Neural progenitor cell (in vitro differentiated cells): ENCODE measurements at regions not wholly inside any gene's neighbourhood (a gene's known extent, or its start where the extent isn't known, plus 50 kb on each side); places are given as distances from the start of the nearest gene placed in this dataset.

Experiments
- DNase-seq: peaks from one replicate; pipeline ENCODE4 v3.0.0-alpha.2; 2016; ENCODE audit warnings: low spot score
- H2AFZ ChIP-seq: fragments of 200-600 bp; sonication (generic); replicated peaks from 2 replicates; pipeline ENCODE4 v1.6.1; 2016; ENCODE audit warnings: antibody characterized with exemption
- H3F3A ChIP-seq: fragments of 200-600 bp; sonication (generic); 2 replicates; pipeline ENCODE4 v1.6.1; 2016; ENCODE audit warnings: antibody characterized with exemption, low read depth
- H3K27ac ChIP-seq: fragments of 200-600 bp; sonication (generic); 2 replicates; pipeline ENCODE4 v1.5.1; 2016; ENCODE audit warnings: mild to moderate bottlenecking
- H3K27me3 ChIP-seq: fragments of 200-600 bp; sonication (generic); 2 replicates; pipeline ENCODE4 v1.6.1; 2016; ENCODE audit warnings: mild to moderate bottlenecking, moderate library complexity
- H3K36me3 ChIP-seq: fragments of 200-600 bp; sonication (generic); 2 replicates; pipeline ENCODE4 v1.5.1; 2016
- H3K4me1 ChIP-seq: fragments of 200-600 bp; sonication (generic); 2 replicates; pipeline ENCODE4 v1.6.1; 2016; ENCODE audit warnings: mixed run types
- H3K4me2 ChIP-seq: fragments of 200-600 bp; sonication (generic); 2 replicates; pipeline ENCODE4 v1.6.1; 2016
- H3K4me3 ChIP-seq: fragments of 200-600 bp; sonication (generic); 2 replicates; pipeline ENCODE4 v1.5.1; 2016
- H3K79me2 ChIP-seq: fragments of 200-600 bp; sonication (generic); 2 replicates; pipeline ENCODE4 v1.6.1; 2016; ENCODE audit warnings: low read depth
- H3K9ac ChIP-seq: fragments of 200-600 bp; sonication (generic); 2 replicates; pipeline ENCODE4 v1.6.1; 2016
- H3K9me3 ChIP-seq: fragments of 200-600 bp; sonication (generic); 2 replicates; pipeline ENCODE4 v1.5.1; 2016; ENCODE audit warnings: low read depth
- H4K20me1 ChIP-seq: fragments of 200-600 bp; sonication (generic); 2 replicates; pipeline ENCODE4 v1.6.1; 2016; ENCODE audit warnings: low read depth
- H3K27ac Mint-ChIP-seq: 3 replicates; pipeline ENCODE4 v1.8.0; 2021; ENCODE audit warnings: mixed read lengths
- H3K27me3 Mint-ChIP-seq: 2 replicates; pipeline ENCODE4 v1.8.0; 2022; ENCODE audit warnings: low read depth, mild to moderate bottlenecking, inconsistent platforms, moderate library complexity, mixed read lengths; ENCODE audit not compliant: insufficient read depth
- H3K36me3 Mint-ChIP-seq: 3 replicates; pipeline ENCODE4 v1.8.0; 2021; ENCODE audit warnings: mixed read lengths
- H3K4me1 Mint-ChIP-seq: 3 replicates; pipeline ENCODE4 v1.8.0; 2021; ENCODE audit warnings: mixed read lengths
- H3K4me3 Mint-ChIP-seq: 3 replicates; pipeline ENCODE4 v1.8.0; 2021; ENCODE audit warnings: mild to moderate bottlenecking, moderate library complexity, mixed read lengths
- H3K9me3 Mint-ChIP-seq: 3 replicates; pipeline ENCODE4 v1.8.0; 2020; ENCODE audit warnings: mixed read lengths
- EZH2 ChIP-seq: fragments of 200-600 bp; sonication (generic); IDR thresholded peaks from 2 replicates; pipeline ENCODE4 v1.6.1; 2017; ENCODE audit warnings: antibody characterized with exemption, mild to moderate bottlenecking, moderate library complexity
- EZH2phosphoT487 ChIP-seq: fragments of 200-600 bp; sonication (generic); IDR thresholded peaks from 2 replicates; pipeline ENCODE4 v1.6.1; 2017; ENCODE audit warnings: antibody characterized with exemption
- TF ChIP-seq, protein P1 (sequence below): fragments of 200-600 bp; sonication (generic); IDR thresholded peaks from 2 replicates; pipeline ENCODE4 v1.5.1; 2017; ENCODE audit warnings: antibody characterized with exemption, mild to moderate bottlenecking

DNA sequence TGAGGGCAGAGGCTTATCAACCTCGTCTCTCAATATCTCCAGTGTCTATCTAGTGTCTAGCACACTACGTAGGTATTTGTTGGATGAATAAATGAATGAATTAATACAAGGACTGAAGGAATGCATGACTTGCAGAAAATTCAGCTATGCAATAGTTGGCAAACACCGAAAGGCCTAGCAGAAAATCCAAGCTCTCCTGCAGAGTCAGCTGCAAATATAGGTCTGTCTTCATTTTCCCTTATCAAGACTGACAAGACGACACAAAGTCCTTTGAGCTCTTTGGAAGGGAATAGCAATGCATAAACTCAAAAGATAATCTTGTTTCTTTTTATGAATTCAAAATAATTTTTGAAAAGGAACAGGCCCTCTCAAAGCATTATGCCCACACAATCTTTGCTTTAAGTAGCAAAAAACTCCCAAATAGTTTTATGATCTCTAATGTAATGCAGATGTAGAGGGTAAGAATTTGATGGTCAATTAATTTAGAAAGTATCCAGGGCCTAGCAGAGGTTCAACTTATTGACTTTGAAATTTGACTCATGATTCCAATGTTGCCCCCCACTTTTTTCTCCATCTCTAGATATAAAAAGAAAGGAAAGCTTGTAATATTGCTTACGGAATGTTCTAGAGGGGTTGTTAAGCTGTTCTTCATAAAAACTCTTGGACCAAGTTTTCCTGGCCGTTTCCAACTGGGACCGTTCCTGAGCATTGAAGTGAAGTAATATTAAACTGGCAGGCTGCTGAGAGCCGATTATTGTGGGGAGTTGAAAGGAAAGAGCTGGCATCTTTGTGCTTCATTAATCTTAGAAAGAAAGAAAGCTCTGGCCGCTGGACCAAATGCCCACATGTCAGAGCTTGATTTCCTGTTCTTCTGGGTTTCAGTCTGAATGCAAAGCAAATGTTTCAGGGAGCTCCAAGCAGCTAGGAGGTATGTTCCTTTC, 227.3 kb downstream of the HS3ST3A1 start:
- H3K9me3 ChIP-seq: no peaks in the 10 kb centered on the region
- peaks cover 3% of the 10 kb centered on the region for H3K4me1 Mint-ChIP-seq
- H3K4me2 ChIP-seq: no peak overlapping the region
- H3K27me3 Mint-ChIP-seq: peaks cover 4% of the 10 kb centered on the region
- no peak overlapping the region for H3K4me3 ChIP-seq
- no peak overlapping the region for H3K27ac ChIP-seq
- no peak overlapping the region for H3K27ac Mint-ChIP-seq
- H4K20me1 ChIP-seq: no peaks in the 10 kb centered on the region
- no peak overlapping the region for H2AFZ ChIP-seq
- H3K79me2 ChIP-seq: no peaks in the 10 kb centered on the region
- no peaks in the 10 kb centered on the region for H3K4me1 ChIP-seq
- TF ChIP-seq, protein P1, sequence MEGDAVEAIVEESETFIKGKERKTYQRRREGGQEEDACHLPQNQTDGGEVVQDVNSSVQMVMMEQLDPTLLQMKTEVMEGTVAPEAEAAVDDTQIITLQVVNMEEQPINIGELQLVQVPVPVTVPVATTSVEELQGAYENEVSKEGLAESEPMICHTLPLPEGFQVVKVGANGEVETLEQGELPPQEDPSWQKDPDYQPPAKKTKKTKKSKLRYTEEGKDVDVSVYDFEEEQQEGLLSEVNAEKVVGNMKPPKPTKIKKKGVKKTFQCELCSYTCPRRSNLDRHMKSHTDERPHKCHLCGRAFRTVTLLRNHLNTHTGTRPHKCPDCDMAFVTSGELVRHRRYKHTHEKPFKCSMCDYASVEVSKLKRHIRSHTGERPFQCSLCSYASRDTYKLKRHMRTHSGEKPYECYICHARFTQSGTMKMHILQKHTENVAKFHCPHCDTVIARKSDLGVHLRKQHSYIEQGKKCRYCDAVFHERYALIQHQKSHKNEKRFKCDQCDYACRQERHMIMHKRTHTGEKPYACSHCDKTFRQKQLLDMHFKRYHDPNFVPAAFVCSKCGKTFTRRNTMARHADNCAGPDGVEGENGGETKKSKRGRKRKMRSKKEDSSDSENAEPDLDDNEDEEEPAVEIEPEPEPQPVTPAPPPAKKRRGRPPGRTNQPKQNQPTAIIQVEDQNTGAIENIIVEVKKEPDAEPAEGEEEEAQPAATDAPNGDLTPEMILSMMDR: no peak
- TF ChIP-seq EZH2 (no peak), EZH2phosphoT487 (no peak)
- no peak overlapping the region for H3K9ac ChIP-seq
- H3F3A ChIP-seq: no peaks in the 10 kb centered on the region
- DNase-seq: no peak
- no peaks in the 10 kb centered on the region for H3K9me3 Mint-ChIP-seq
- H3K36me3 Mint-ChIP-seq: no peaks in the 10 kb centered on the region
- H3K36me3 ChIP-seq: no peaks in the 10 kb centered on the region
- no peak overlapping the region for H3K4me3 Mint-ChIP-seq
- H3K27me3 ChIP-seq: no peaks in the 10 kb centered on the region

DNA sequence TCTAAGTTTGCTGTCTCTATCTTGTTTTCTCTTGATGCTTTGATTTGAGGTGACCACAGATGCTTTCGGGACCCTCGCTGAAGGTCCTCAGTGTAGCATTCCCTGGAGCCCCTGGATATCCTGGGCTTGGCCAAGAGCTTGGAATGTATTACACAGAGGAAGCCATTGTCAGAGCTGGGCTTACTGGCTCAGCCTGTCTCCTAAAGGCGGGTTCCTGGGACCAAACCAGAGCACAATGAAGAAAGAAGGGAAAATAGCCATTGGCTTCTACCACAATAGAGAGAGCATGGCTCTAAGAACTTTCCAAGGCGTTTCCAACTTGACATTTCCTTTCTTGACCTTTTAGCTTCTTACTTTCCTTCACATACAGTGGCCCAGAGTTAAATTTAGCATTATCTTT, 229.3 kb downstream of the HS3ST3A1 start:
- H3K27me3 Mint-ChIP-seq: peaks cover 4% of the 10 kb centered on the region
- no peaks in the 10 kb centered on the region for H3K9me3 ChIP-seq
- no peak overlapping the region for H3K9ac ChIP-seq
- no peak overlapping the region for H2AFZ ChIP-seq
- H3K27me3 ChIP-seq: no peaks in the 10 kb centered on the region
- H3K4me1 Mint-ChIP-seq: no peaks in the 10 kb centered on the region
- no peaks in the 10 kb centered on the region for H3K36me3 Mint-ChIP-seq
- no peaks in the 10 kb centered on the region for H3F3A ChIP-seq
- H3K4me2 ChIP-seq: no peak overlapping the region
- TF ChIP-seq, protein P1: no peak
- TF ChIP-seq EZH2: no peak
- no peak for TF ChIP-seq EZH2phosphoT487
- H3K27ac ChIP-seq: no peak overlapping the region
- no peak overlapping the region for H3K4me3 ChIP-seq
- H3K36me3 ChIP-seq: no peaks in the 10 kb centered on the region
- no peaks in the 10 kb centered on the region for H3K79me2 ChIP-seq
- no peak overlapping the region for H3K4me3 Mint-ChIP-seq
- H3K4me1 ChIP-seq: no peaks in the 10 kb centered on the region
- no peaks in the 10 kb centered on the region for H3K9me3 Mint-ChIP-seq
- DNase-seq: no peak
- H3K27ac Mint-ChIP-seq: no peak overlapping the region
- no peaks in the 10 kb centered on the region for H4K20me1 ChIP-seq

DNA sequence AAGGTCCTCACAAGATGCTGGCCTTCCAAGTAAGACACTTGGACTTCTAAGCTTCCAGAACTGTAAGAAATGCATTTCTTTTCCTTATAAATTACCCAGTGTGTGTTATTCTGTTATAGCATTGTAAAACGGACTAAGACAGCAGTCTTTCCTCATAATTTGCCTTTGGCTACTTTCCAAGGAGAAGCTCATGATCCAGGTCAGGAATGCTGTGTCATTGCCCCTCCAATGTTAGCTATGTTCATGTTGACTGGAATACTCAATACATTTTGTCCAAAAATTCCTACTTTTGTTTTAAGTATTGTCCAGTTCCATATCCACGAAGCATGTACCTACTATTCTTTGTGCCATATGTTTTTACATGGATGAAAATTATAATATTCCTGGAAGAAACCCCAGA, 234.6 kb downstream of the HS3ST3A1 start:
- no peak for DNase-seq
- no peak overlapping the region for H3K27ac Mint-ChIP-seq
- TF ChIP-seq, protein P1: no peak
- TF ChIP-seq EZH2phosphoT487: no peak
- TF ChIP-seq EZH2: no peak
- no peak overlapping the region for H3K4me2 ChIP-seq
- H3K9me3 Mint-ChIP-seq: no peaks in the 10 kb centered on the region
- no peaks in the 10 kb centered on the region for H3K27me3 Mint-ChIP-seq
- no peak overlapping the region for H3K9ac ChIP-seq
- no peak overlapping the region for H3K4me3 ChIP-seq
- H3K27me3 ChIP-seq: no peaks in the 10 kb centered on the region
- no peak overlapping the region for H2AFZ ChIP-seq
- H3K27ac ChIP-seq: no peak overlapping the region
- H3K4me1 ChIP-seq: no peaks in the 10 kb centered on the region
- peaks cover 7% of the 10 kb centered on the region for H3K4me1 Mint-ChIP-seq
- no peaks in the 10 kb centered on the region for H3F3A ChIP-seq
- H3K79me2 ChIP-seq: no peaks in the 10 kb centered on the region
- no peaks in the 10 kb centered on the region for H3K36me3 Mint-ChIP-seq
- H4K20me1 ChIP-seq: no peaks in the 10 kb centered on the region
- H3K36me3 ChIP-seq: no peaks in the 10 kb centered on the region
- no peak overlapping the region for H3K4me3 Mint-ChIP-seq
- H3K9me3 ChIP-seq: no peaks in the 10 kb centered on the region
